Lower lobe of right lung (tissue), 2 donors: ENCODE measurements at regions not wholly inside any gene's neighbourhood (a gene's known extent, or its start where the extent isn't known, plus 50 kb on each side); places are given as distances from the start of the nearest gene placed in this dataset.

Source experiments
- ATAC-seq, 2 donors: fragments of 200-7000 bp; cut with Tn5 transposase; one replicate each; pipeline ENCODE4 v1.9.1; 2020 to 2022; ENCODE audit warnings: mild to moderate bottlenecking in 2 of 2, moderate library complexity in 2 of 2
- DNase-seq: peaks from one replicate; pipeline ENCODE4 v3.0.0-alpha.2; 2020
- H3K27ac ChIP-seq: fragments of 200-600 bp; one replicate; pipeline ENCODE4 v1.8.0; 2022
- H3K27me3 ChIP-seq: fragments of 200-600 bp; one replicate; pipeline ENCODE4 v1.8.0; 2022; ENCODE audit warnings: low read depth
- H3K36me3 ChIP-seq: fragments of 200-600 bp; one replicate; pipeline ENCODE4 v1.8.0; 2022; ENCODE audit warnings: mild to moderate bottlenecking
- H3K4me1 ChIP-seq: fragments of 200-600 bp; one replicate; pipeline ENCODE4 v1.8.0; 2022
- H3K4me3 ChIP-seq: fragments of 200-600 bp; one replicate; pipeline ENCODE4 v1.8.0; 2022; ENCODE audit warnings: mild to moderate bottlenecking
- H3K9me3 ChIP-seq: fragments of 200-600 bp; one replicate; pipeline ENCODE4 v1.8.0; 2022
- CTCF ChIP-seq: fragments of 200-600 bp; IDR thresholded peaks from one replicate; pipeline ENCODE4 v1.8.0; 2022; ENCODE audit warnings: antibody characterized with exemption, mild to moderate bottlenecking
- intact Hi-C: fragments of 100-400 bp; cut with DNase I; formaldehyde crosslinking; loops from one replicate; pipeline ENCODE4 v1.11.0; 2022
- donor health status: DM: no; HTN: yes; CAD: no; lungs with severe emphysema.

- intact Hi-C loops: no loop called here
- H3K27ac ChIP-seq: no peak overlapping the region
- H3K4me1 ChIP-seq: no peaks in the 10 kb centered on the region
- no peak for ATAC-seq
- no peaks in the 10 kb centered on the region for H3K9me3 ChIP-seq
- no peak for TF ChIP-seq CTCF
- H3K36me3 ChIP-seq: no peaks in the 10 kb centered on the region
- DNase-seq: no peak
- H3K27me3 ChIP-seq: no peaks in the 10 kb centered on the region
- H3K4me3 ChIP-seq: no peak overlapping the region
These were observed 338.5 kb downstream of the CETN3 start for GRCh38 chr5:90071066-90071465.

- ATAC-seq: no peak
- no peaks in the 10 kb centered on the region for H3K36me3 ChIP-seq
- H3K27ac ChIP-seq: no peak overlapping the region
- no peaks in the 10 kb centered on the region for H3K9me3 ChIP-seq
- H3K27me3 ChIP-seq: no peaks in the 10 kb centered on the region
- DNase-seq: no peak
- H3K4me1 ChIP-seq: no peaks in the 10 kb centered on the region
- intact Hi-C loops: no loop called here
- H3K4me3 ChIP-seq: no peak overlapping the region
- no peak for TF ChIP-seq CTCF
These were observed 342.6 kb downstream of the CETN3 start for GRCh38 chr5:90066920-90067319.

GRCh38 chr5:90056911-90057705 is 352.4 kb downstream of the CETN3 start:
- intact Hi-C loops: no loop called here
- no peak for ATAC-seq
- no peak overlapping the region for H3K4me3 ChIP-seq
- DNase-seq: no peak
- H3K4me1 ChIP-seq: no peaks in the 10 kb centered on the region
- no peak overlapping the region for H3K27ac ChIP-seq
- H3K27me3 ChIP-seq: no peaks in the 10 kb centered on the region
- H3K36me3 ChIP-seq: no peaks in the 10 kb centered on the region
- no peaks in the 10 kb centered on the region for H3K9me3 ChIP-seq
- TF ChIP-seq CTCF: no peak

GRCh38 chr5:90055831-90056328 is 353.7 kb downstream of the CETN3 start:
- H3K27me3 ChIP-seq: no peaks in the 10 kb centered on the region
- H3K36me3 ChIP-seq: no peaks in the 10 kb centered on the region
- DNase-seq: no peak
- no peak for ATAC-seq
- H3K27ac ChIP-seq: no peak overlapping the region
- intact Hi-C loops: no loop called here
- no peak for TF ChIP-seq CTCF
- no peaks in the 10 kb centered on the region for H3K9me3 ChIP-seq
- H3K4me3 ChIP-seq: no peak overlapping the region
- no peaks in the 10 kb centered on the region for H3K4me1 ChIP-seq

- Histone ChIP-seq H3K27ac (no peak overlapping the region), H3K4me3 (no peak overlapping the region), H3K4me1 (no peaks in the 10 kb centered on the region), H3K27me3 (no peaks in the 10 kb centered on the region), H3K36me3 (no peaks in the 10 kb centered on the region), H3K9me3 (no peaks in the 10 kb centered on the region)
- intact Hi-C loops: no loop called here
- TF ChIP-seq CTCF: no peak
- DNase-seq (no peak), ATAC-seq (no peak)
These were observed 354.9 kb downstream of the CETN3 start for GRCh38 chr5:90054612-90055011.
